Amniotic epithelial cell (primary cell): ENCODE measurements at regions not wholly inside any gene's neighbourhood (a gene's known extent, or its start where the extent isn't known, plus 50 kb on each side); places are given as distances from the start of the nearest gene placed in this dataset.

ENCODE experiments used
- DNase-seq: peaks from one replicate; pipeline ENCODE4 v3.0.0-alpha.2; 2010; ENCODE audit warnings: low read depth

DNA sequence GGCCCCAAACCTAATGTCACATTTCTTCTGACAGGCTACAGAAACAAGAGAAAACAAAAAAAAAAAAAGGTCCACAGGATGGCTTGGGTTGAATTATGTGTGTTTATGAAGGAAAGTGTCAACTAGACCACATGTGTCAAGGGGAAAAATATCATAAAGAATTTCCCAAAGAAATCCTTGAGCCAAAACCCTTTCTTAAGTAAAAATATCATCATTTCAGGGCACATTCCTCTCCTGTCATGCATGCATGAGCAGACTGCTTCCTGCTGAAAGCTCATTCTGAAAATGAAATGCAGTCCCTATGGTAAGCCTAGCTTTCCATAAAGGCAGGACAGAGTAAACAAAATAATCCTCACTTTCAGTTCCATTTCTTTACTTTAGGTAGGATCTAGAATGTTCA is 85.7 kb upstream of the RBBP8 start:
- DNase-seq: peak; percentile 65

DNA sequence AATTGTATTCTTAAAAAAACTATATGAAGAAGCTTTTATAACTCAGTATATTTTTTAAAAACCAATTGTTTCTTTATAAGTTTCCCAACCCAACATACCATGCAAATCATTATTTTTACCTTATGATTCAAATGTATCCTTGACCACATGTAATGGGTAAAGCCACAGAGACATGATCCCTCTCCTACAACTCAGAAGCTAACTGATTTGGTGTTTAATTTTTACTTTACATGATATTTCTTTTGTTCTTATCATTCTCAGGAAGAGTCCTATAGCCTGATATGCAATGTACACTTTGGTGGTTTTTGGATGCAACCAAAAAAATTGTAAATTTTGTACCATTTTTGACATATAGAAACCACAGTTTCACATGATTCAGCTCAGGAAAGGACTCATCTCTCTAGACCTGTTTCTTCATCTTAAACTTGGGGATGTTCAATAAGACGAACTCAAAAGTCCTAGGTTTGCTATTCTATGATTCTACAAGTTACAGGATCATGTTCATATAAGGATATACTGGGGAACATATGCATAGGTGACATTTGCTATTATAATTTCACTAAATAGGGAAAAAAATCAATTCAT is 85.2 kb upstream of the RBBP8 start:
- DNase-seq: no peak

DNA sequence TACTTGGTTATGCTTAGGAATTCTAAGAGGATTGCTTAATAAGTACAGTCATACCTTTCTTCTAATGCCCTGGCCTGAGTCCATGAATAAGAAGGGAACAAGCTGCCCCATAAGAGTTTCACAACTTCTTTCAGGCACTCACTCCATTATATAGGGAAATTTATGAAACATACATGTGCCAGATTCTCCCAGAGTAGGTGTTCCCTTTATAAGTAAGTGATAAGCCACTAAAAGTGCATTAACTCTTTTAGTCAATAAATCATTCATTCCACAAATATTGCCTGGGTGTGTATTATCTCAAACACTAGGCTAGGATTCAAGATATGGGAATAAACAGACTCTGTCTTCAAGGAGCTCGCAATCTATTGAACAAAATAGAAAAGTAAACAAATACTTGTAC is 84.5 kb upstream of the RBBP8 start:
- peak; percentile 93 for DNase-seq

DNA sequence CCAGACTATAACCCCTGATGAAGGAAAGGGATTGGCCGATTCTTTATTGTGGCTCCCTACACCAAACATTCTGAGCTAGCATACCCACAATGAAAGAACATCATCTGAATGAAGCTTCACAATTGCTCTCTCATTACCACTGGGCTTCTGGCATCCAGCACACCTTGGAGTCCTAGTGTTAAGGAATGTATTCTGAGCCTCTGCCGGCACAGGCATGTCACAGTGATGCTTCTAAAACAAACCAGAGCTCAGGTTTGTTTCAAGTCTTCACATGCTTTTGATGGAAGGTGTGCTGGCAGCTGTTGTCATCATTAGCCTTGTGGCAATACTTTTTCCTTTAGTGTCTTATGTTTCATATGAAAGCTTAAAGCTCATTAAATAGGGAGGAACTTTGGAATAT is 76.3 kb upstream of the RBBP8 start:
- no peak for DNase-seq

DNA sequence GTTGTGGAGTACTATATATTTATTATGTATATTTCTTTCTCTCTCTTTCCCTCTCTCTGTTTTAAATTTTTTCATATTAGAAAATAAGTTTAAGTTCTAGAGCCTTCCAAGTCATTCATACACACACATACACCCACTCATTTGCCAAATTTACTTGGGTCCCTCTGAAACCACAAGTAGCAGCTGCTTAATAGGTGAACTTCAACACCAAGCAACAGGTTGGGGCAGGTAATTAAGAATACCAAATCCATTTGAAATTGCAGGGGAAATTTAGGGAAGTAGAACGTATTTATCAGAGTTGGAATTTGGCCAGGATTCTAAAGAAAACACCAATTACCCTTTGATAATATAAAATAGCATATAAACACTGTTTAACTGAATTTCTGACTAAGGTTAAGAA is 75.0 kb upstream of the RBBP8 start:
- DNase-seq: no peak

DNA sequence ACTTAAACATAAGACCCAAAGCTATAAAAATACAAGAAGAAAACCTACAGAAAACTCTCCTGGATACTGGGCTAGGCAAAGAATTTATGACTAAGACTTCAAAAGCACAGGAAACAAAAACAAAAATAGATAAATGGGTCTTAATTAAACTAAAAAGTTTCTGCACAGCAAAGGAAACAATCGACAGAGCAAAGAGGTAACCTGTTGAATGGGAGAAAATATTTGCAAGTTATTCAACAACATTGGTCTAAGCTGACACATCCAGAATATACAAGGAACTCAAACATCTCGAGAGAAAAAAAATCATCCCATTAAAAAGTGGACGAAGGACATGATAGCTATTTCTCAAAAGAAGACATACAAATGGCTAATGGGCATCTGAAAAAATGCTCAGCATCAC is 72.3 kb upstream of the RBBP8 start:
- DNase-seq: no peak

DNA sequence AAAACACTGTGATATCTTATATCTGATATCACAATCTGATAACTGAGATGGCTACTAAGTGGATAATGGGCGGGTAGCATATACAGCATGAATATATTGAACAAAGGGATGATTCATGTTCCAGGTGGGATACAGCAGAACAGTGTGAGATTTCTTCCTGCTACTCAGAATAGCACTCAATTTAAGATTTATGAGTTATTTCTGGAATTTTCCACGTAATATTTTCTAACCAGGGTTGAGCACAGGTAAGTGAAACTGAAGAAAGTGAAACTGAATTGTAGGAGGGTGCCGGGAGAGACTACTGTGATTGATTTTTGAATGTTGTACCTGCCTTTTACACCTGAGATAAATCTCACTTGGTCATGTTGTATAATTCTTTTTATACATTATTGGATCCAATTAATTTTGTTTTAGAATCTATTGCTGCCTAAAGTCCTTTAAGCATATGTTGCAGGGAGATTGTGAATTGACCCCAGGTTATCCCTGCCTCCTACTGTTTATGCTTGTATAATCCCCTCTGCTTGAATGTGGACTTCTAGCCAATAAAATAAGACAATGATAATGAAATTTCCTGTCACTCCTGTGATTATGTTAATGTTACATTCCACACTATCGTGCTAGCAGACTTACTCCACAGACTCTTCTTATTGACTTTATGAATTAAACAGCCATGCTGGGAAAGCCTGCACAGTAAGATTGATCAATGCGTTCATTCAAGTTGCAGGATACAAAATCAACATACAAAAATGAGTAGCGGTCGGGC is 67.6 kb upstream of the RBBP8 start:
- DNase-seq: no peak

DNA sequence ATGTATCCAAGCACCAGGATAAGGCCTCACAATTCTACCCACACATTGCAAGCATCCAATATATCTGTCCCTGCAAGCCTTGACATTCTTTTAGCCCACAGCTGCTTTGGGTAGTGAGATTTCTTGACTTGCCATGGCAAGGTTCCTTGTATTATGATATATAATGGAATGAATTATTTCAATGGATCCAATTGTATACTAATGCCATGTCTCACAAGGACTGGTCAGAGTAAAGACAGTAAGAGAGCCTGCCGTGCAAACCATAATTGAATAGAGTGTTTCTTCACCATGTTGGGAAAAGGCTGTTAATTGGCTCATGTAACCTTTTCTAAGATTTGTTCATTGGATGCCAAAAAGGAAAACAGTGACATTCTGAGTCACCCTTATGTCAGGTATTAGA is 64.3 kb upstream of the RBBP8 start:
- no peak for DNase-seq

DNA sequence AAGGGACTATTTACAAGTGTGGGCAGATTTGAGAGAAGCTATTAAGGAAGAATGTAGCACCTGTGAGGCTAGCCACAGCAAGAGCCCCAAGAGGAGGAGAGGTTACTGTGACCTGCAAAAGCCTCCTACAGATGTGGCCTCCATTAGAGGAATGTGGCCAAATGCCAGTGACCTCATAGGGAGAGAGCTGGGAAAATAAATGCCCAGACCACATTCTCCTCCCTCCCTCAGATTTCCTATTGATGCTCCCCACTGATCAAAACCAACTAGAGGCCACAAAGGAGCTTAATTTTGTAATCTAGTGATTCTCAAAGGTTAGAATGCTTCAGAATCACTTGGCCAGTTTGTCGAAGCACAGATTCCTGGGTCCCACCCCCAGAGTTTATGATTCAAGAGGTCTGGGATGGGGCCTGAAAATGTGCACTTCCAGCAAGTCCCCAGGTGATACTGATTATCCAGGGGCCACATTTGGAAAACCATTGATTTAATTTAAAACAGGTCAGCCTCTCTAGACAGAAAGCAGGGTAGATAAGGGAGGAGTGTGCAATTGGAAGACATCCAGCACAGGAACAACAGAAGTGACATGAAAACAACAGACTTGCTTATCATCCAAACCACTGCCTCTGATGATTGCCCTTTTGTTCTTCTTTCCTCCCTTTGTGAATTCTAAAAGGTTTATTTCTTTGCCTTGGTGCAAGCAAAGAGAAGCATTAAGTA is 61.2 kb upstream of the RBBP8 start:
- DNase-seq: peak; percentile 55

DNA sequence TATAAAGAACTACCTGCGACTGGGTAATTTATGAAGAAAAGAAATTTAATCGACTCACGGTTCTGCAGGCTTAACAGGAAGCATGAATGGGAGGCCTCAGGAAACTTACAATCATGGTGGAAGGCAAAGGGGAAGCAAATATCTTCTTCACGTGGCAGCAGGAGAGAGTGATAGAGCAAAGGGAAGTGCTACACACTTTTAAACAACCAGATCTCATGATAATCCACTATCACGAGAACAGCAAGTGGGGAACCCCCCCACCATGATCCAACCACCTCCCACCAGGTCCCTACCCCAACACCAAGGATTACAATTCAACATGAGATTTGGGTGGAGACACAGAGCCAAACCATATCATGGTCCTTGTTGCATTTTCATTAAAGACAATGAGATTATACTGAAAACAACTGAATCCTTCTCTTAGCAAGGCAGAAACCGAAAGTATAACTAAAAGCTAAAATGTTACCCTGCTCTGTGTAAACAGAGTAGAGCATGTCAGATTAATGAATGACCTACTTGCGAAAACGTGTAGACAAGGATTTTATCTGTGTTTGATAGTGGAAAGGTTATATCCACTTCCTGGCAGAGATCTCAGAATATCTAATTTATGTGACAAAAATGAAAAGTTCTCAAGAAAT is 60.1 kb upstream of the RBBP8 start:
- DNase-seq: peak; percentile 49

DNA sequence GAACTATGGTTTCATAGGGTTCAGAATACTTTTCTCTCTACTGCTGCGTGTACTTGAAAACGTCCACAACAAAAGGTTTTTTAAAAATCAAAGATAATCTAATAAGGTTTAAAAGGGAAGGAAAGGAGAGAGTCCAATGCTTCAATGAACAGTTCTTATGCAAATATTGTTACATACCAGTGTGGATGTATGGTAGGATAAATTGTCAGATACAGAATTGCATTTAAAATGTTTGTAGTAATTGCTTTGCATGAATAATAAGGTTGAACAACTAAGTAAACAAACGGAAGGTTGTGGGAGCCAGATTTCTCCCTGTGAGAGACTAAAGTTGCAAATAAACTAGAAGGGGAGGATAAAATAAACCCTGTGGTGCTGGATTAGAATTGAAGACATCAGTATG is 53.8 kb upstream of the RBBP8 start:
- no peak for DNase-seq

DNA sequence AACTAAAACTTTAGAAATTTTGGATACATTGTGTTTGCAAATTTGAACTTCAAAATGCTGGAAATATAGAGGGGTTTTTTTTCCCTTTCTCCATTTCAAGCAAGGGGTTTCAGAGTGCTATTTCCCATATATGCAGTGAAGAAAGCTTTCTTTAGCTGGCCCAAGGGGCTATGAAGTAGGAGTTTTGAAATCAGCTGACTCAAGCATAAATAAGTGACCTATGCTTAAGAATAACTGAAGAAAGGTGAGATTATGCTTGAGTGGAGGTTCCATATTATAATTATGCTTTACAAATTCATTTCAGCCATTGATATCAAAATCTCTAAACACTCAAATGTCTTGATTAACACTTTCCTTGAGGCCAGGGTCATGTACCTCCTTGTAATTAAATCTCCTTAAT is 51.0 kb upstream of the RBBP8 start:
- DNase-seq: no peak

DNA sequence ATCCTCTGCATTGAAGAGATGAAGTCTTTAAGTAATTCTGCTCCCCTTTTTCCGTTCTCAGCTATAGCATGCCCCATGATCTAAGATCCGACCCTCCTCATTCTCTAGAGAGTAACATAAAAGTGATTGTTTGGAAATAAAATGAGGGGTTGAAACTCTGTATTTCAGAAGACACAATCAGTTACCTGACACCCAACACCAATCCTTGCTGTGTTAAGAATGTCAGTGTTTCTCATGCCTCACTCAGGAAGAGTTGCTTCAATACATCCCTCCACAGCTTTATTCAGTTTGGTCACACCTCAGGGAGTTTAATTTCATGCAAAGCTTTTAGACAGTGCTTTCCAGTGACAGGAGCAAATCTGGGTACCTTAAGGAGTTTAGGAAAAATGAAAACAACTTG is 49.9 kb upstream of the RBBP8 start:
- DNase-seq: no peak
